Putamen (tissue), 1 donor: ENCODE measurements at regions not wholly inside any gene's neighbourhood (a gene's known extent, or its start where the extent isn't known, plus 50 kb on each side); places are given as distances from the start of the nearest gene placed in this dataset.
"Not testable (repeated sequence)": the region's sequence is repeated elsewhere in the genome, so short reads cannot be mapped to it uniquely, and the experiment has no call there.

ENCODE experiments used
- DNase-seq: peaks from one replicate; pipeline ENCODE4 v3.0.0-alpha.2; 2016; ENCODE audit warnings: low spot score

- peak; percentile 67 for DNase-seq
These were observed 68.5 kb downstream of the TMCO5A start for GRCh38 chr15:38002883-38003477.

GRCh38 chr15:38004218-38004861 is 69.9 kb downstream of the TMCO5A start:
- DNase-seq, result no peak

- DNase-seq, result no peak
These were observed 71.7 kb downstream of the TMCO5A start for GRCh38 chr15:38005953-38006808.

- DNase-seq, result no peak
These were observed 76.0 kb downstream of the TMCO5A start for GRCh38 chr15:38010395-38010794.

GRCh38 chr15:38012894-38013293 is 78.5 kb downstream of the TMCO5A start:
- DNase-seq, result no peak

- no peak for DNase-seq
These were observed 83.3 kb downstream of the TMCO5A start for GRCh38 chr15:38017721-38018120.

GRCh38 chr15:38019066-38019465 is 84.6 kb downstream of the TMCO5A start:
- no peak for DNase-seq

GRCh38 chr15:38021259-38021658 is 86.8 kb downstream of the TMCO5A start:
- DNase-seq, result no peak

- no peak for DNase-seq
These were observed 90.1 kb downstream of the TMCO5A start for GRCh38 chr15:38024293-38025091.

- DNase-seq, result not testable (repeated sequence)
These were observed 91.2 kb downstream of the TMCO5A start for GRCh38 chr15:38025656-38026055.

- no peak for DNase-seq
These were observed 94.4 kb downstream of the TMCO5A start for GRCh38 chr15:38028869-38029268.

- no peak for DNase-seq
These were observed 95.3 kb downstream of the TMCO5A start for GRCh38 chr15:38029736-38030135.

GRCh38 chr15:38030609-38031008 is 96.2 kb downstream of the TMCO5A start:
- DNase-seq, result no peak

GRCh38 chr15:38035701-38036100 is 101.3 kb downstream of the TMCO5A start:
- no peak for DNase-seq

GRCh38 chr15:38036790-38037338 is 102.4 kb downstream of the TMCO5A start:
- no peak for DNase-seq

GRCh38 chr15:38038659-38039442 is 104.4 kb downstream of the TMCO5A start:
- no peak for DNase-seq

GRCh38 chr15:38040615-38041014 is 106.2 kb downstream of the TMCO5A start:
- DNase-seq, result no peak

GRCh38 chr15:38041576-38041975 is 107.1 kb downstream of the TMCO5A start:
- no peak for DNase-seq

GRCh38 chr15:38042211-38042610 is 107.8 kb downstream of the TMCO5A start:
- no peak for DNase-seq

GRCh38 chr15:38042707-38043445 is 108.4 kb downstream of the TMCO5A start:
- peak; percentile 28 for DNase-seq
